ENCODE measurements at regions not wholly inside any gene's neighbourhood (a gene's known extent, or its start where the extent isn't known, plus 50 kb on each side); places are given as distances from the start of the nearest gene placed in this dataset.

DNA sequence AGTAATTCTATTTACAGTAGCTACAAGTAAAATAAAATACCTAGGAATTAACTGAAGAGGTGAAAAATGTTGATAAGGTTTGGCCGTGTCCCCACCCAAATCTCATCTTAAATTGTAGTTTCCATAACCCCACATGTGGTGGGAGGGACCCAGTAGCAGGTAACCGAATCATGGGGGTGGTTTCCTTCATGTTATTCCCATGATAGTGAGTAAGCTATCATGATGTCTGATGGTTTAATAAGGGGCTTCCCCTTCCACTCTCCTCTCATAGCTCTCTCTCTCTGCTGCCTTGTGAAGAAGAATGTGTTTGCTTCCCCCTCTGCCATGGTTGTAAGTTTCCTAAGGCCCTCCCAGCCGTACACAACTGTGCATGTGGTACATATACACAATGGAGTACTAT, 1170.7 kb downstream of the BCL11B start:
- no peaks in the 10 kb centered on the region for H3K9me3 ChIP-seq
- no peaks in the 10 kb centered on the region for H4K20me1 ChIP-seq (ENCODE audit: insufficient read depth)
- no peak overlapping the region for H3K4me2 ChIP-seq
- no peak overlapping the region for H3K4me3 ChIP-seq (ENCODE audit: low read depth in 2 of 2, low read length in 1 of 2)
- CTCF ChIA-PET = no interaction called here
- TF ChIP-seq FOSL2 (IDR thresholded peaks at IDR 0.05; ENCODE audit: borderline replicate concordance, low read depth) = no peak
- no peak for TF ChIP-seq POLR2AphosphoS5 (IDR thresholded peaks at IDR 0.05; ENCODE audit: low read depth, low read length)
- TF ChIP-seq JUND (IDR thresholded peaks at IDR 0.05) = no peak
- no peak for TF ChIP-seq RFX5 (IDR thresholded peaks at IDR 0.05; ENCODE audit: low read length)
- TF ChIP-seq, protein P1, sequence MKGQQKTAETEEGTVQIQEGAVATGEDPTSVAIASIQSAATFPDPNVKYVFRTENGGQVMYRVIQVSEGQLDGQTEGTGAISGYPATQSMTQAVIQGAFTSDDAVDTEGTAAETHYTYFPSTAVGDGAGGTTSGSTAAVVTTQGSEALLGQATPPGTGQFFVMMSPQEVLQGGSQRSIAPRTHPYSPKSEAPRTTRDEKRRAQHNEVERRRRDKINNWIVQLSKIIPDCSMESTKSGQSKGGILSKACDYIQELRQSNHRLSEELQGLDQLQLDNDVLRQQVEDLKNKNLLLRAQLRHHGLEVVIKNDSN (IDR thresholded peaks at IDR 0.05; ENCODE audit: borderline replicate concordance, low read depth) = no peak
- TF ChIP-seq, protein P2, sequence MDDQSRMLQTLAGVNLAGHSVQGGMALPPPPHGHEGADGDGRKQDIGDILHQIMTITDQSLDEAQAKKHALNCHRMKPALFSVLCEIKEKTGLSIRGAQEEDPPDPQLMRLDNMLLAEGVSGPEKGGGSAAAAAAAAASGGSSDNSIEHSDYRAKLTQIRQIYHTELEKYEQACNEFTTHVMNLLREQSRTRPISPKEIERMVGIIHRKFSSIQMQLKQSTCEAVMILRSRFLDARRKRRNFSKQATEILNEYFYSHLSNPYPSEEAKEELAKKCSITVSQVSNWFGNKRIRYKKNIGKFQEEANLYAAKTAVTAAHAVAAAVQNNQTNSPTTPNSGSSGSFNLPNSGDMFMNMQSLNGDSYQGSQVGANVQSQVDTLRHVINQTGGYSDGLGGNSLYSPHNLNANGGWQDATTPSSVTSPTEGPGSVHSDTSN (IDR thresholded peaks at IDR 0.05) = no peak
- TF ChIP-seq, protein P3, sequence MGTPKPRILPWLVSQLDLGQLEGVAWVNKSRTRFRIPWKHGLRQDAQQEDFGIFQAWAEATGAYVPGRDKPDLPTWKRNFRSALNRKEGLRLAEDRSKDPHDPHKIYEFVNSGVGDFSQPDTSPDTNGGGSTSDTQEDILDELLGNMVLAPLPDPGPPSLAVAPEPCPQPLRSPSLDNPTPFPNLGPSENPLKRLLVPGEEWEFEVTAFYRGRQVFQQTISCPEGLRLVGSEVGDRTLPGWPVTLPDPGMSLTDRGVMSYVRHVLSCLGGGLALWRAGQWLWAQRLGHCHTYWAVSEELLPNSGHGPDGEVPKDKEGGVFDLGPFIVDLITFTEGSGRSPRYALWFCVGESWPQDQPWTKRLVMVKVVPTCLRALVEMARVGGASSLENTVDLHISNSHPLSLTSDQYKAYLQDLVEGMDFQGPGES (IDR thresholded peaks at IDR 0.05; ENCODE audit: low read depth, low read length) = no peak
- TF ChIP-seq GATA2 (CRISPR knock-in tag; IDR thresholded peaks at IDR 0.05) = no peak
- no peak for TF ChIP-seq RCOR1 (IDR thresholded peaks at IDR 0.05; ENCODE audit: low read length)
- TF ChIP-seq TAF1 (IDR thresholded peaks at IDR 0.05; ENCODE audit: borderline replicate concordance, low read depth, low read length) = no peak
- H2AFZ ChIP-seq (ENCODE audit: low read depth) = no peak overlapping the region
- DNase-seq = no peak
- no peaks in the 10 kb centered on the region for H3K79me2 ChIP-seq (ENCODE audit: insufficient read depth)
- H3K9ac ChIP-seq = no peak overlapping the region
- 1% methylated on average over 3 of the region's 3 CpGs for WGBS (ENCODE audit: low lambda C conversion rate)
- no peaks in the 10 kb centered on the region for H3F3A ChIP-seq (replicated peaks; ENCODE audit: insufficient read depth)
- H3K4me1 ChIP-seq (ENCODE audit: control insufficient read depth in 1 of 2, insufficient read depth in 2 of 2, low read depth in 1 of 2, low read length in 1 of 2) = no peaks in the 10 kb centered on the region
- H3K9me2 ChIP-seq = no peaks in the 10 kb centered on the region
- no peaks in the 10 kb centered on the region for H3K27me3 ChIP-seq (ENCODE audit: insufficient read depth)
- POLR2A ChIA-PET = no interaction called here
- no peak overlapping the region for H3K27ac ChIP-seq (ENCODE audit: low read depth in 2 of 2, low read length in 1 of 2)
- no peaks in the 10 kb centered on the region for H3K36me3 ChIP-seq (replicated peaks in 1 of 2; ENCODE audit: control insufficient read depth in 1 of 2, insufficient read depth in 2 of 2, low read length in 1 of 2)

DNA sequence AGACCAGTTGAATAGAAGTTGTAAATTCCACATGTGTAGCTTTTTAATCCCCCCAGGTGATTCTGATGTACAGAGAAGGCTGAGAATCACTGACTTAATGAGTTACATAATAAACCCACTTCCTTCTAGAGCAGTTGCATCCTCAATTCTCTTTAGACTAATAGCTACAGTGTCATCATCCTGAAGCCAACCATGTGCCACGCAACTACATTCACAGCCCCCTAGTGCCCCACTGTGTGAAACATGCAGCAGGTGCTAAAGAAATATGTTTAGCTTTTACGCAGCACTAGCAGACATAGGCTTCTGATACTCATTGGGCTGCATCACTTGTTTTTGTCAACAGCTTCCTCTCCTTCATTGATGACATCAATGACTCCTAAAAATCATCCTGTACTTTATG, 1168.3 kb downstream of the BCL11B start:
- ChIA-PET CTCF (no interaction called here), POLR2A (no interaction called here)
- Histone ChIP-seq H3K36me3 (replicated peaks in 1 of 2; ENCODE audit: control insufficient read depth in 1 of 2, insufficient read depth in 2 of 2, low read length in 1 of 2) (no peaks in the 10 kb centered on the region), H3K9me3 (no peaks in the 10 kb centered on the region), H3K4me3 (ENCODE audit: low read depth in 2 of 2, low read length in 1 of 2) (no peak overlapping the region), H3K27ac (ENCODE audit: low read depth in 2 of 2, low read length in 1 of 2) (no peak overlapping the region), H3F3A (replicated peaks; ENCODE audit: insufficient read depth) (no peaks in the 10 kb centered on the region), H3K27me3 (ENCODE audit: insufficient read depth) (no peaks in the 10 kb centered on the region), H3K9ac (no peak overlapping the region), H3K4me1 (ENCODE audit: control insufficient read depth in 1 of 2, insufficient read depth in 2 of 2, low read depth in 1 of 2, low read length in 1 of 2) (no peaks in the 10 kb centered on the region), H2AFZ (ENCODE audit: low read depth) (no peak overlapping the region), H4K20me1 (ENCODE audit: insufficient read depth) (no peaks in the 10 kb centered on the region), H3K4me2 (no peak overlapping the region), H3K9me2 (no peaks in the 10 kb centered on the region), H3K79me2 (ENCODE audit: insufficient read depth) (no peaks in the 10 kb centered on the region)
- 13% methylated on average over 2 of the region's 2 CpGs for WGBS (ENCODE audit: low lambda C conversion rate)
- no peak for DNase-seq
- TF ChIP-seq SIN3A (IDR thresholded peaks at IDR 0.05; ENCODE audit: borderline replicate concordance, low read depth, low read length) (no peak), NRF1 (IDR thresholded peaks at IDR 0.05; ENCODE audit: low read depth, low read length) (no peak), POLR2AphosphoS5 (IDR thresholded peaks at IDR 0.05; ENCODE audit: low read depth, low read length) (no peak), RAD21 (IDR thresholded peaks at IDR 0.05; ENCODE audit: low read length) (no peak), TEAD4 (IDR thresholded peaks at IDR 0.05; ENCODE audit: borderline replicate concordance, insufficient read depth) (no peak), MXI1 (IDR thresholded peaks at IDR 0.05; ENCODE audit: low read depth, low read length) (no peak), TCF12 (IDR thresholded peaks at IDR 0.05) (no peak), EP300 (IDR thresholded peaks at IDR 0.05; ENCODE audit: borderline replicate concordance in 1 of 2, low read depth in 1 of 2, low read length in 1 of 2) (no peak)
- TF ChIP-seq, protein P4, sequence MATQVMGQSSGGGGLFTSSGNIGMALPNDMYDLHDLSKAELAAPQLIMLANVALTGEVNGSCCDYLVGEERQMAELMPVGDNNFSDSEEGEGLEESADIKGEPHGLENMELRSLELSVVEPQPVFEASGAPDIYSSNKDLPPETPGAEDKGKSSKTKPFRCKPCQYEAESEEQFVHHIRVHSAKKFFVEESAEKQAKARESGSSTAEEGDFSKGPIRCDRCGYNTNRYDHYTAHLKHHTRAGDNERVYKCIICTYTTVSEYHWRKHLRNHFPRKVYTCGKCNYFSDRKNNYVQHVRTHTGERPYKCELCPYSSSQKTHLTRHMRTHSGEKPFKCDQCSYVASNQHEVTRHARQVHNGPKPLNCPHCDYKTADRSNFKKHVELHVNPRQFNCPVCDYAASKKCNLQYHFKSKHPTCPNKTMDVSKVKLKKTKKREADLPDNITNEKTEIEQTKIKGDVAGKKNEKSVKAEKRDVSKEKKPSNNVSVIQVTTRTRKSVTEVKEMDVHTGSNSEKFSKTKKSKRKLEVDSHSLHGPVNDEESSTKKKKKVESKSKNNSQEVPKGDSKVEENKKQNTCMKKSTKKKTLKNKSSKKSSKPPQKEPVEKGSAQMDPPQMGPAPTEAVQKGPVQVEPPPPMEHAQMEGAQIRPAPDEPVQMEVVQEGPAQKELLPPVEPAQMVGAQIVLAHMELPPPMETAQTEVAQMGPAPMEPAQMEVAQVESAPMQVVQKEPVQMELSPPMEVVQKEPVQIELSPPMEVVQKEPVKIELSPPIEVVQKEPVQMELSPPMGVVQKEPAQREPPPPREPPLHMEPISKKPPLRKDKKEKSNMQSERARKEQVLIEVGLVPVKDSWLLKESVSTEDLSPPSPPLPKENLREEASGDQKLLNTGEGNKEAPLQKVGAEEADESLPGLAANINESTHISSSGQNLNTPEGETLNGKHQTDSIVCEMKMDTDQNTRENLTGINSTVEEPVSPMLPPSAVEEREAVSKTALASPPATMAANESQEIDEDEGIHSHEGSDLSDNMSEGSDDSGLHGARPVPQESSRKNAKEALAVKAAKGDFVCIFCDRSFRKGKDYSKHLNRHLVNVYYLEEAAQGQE (IDR thresholded peaks at IDR 0.05; ENCODE audit: low read depth, low read length) = no peak
- TF ChIP-seq, protein P1 (IDR thresholded peaks at IDR 0.05; ENCODE audit: borderline replicate concordance, low read depth) = no peak
- TF ChIP-seq, protein P2 (IDR thresholded peaks at IDR 0.05) = no peak

Data from SK-N-SH (cell line).